GM19452 (cell line): ENCODE measurements at regions not wholly inside any gene's neighbourhood (a gene's known extent, or its start where the extent isn't known, plus 50 kb on each side); places are given as distances from the start of the nearest gene placed in this dataset.
"Not testable (repeated sequence)": the region's sequence is repeated elsewhere in the genome, so short reads cannot be mapped to it uniquely, and the experiment has no call there.

Source experiments
- ATAC-seq: cut with Tn5 transposase; IDR thresholded peaks from one replicate; pipeline ENCODE4 v1.9.1; 2021; ENCODE audit not compliant: unreplicated experiment

DNA sequence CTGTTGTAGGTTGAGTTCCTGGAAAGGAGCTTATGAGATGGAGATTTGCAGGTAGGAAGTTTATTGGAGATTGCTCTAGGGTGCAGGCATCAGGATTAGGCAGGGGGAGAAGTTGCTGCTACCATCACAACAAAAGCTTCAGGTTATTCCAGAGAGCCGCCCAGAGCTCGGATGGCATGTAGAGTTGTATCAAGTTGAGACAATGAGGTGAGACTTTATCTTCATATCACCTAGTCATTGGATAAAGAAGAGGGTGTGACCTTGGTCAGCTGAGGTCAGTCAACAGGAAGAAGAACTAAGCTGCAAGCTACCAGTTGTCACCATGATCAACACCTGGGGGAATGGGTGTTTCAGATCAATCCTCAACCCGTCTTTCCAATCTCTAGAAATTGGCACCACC, 342.0 kb downstream of the RFC3 start:
- ATAC-seq: no peak

- ATAC-seq: no peak
Observed at GRCh38 chr13:34161931-34162543, 344.1 kb downstream of the RFC3 start.

DNA sequence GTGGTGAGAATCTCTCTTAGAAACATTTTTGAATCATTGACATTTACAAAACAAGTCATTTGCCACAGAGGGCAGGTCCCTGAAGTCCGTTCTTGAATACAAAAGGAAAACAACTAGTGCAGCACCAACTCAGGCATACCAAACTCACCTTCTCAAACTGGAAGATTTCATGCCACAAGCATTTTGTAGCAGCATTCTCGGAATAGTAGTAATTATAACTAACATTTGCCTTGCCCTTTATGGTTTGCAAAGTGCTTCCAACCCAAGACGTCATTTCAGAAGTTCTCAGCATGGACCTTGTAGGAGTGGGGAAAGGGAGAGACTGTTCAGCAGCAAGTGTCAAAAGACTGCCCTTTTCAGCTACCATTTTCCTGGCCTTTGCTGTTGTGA, 344.6 kb downstream of the RFC3 start:
- ATAC-seq: no peak

GRCh38 chr13:34164582-34164981, 346.6 kb downstream of the RFC3 start:
- ATAC-seq: no peak

- no peak for ATAC-seq
Observed at GRCh38 chr13:34165158-34165557, 347.2 kb downstream of the RFC3 start.

- no peak for ATAC-seq
Observed at GRCh38 chr13:34166406-34166805, 348.5 kb downstream of the RFC3 start.

DNA sequence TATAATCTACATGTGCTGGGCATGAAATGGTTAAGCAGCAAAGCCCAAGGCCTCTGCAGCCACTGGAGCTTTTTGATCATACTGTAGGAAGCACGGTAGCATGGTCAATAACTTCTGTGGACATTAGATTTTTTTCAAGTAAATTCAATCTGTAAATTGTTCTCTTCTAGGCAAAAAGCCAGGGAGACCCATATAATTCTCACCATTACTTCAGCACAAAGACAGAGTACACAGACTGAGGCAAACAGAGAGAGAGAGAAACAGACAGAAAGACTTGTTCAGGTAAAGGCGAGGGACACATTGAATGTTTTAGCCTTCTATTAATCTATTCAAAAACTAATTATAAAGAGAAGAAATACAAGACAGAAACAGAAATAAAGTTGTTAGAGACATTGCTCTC, 349.4 kb downstream of the RFC3 start:
- ATAC-seq: no peak

GRCh38 chr13:34172048-34172447, 354.1 kb downstream of the RFC3 start:
- no peak for ATAC-seq

- ATAC-seq: no peak
Observed at GRCh38 chr13:34174671-34175145, 356.8 kb downstream of the RFC3 start.

DNA sequence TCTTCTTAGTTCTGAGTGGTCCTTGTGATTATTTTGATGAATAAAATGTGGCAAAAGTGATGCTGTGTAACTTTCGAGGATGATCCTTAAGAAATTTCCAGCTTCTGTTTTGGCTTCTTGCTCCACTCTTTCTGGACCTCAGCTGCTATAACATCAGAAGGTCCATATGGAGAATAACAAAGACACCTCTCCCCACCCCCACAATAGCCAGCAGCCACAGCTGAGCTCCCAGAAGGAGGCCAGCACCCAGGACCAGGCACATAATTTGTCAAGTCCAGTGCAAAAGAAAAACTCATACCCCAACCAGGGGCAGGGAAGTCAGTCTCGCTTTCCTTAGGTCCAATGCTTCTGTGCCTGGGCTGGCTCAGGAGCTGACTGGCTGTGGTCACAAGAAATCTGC, 357.6 kb downstream of the RFC3 start:
- ATAC-seq: no peak

- no peak for ATAC-seq
Observed at GRCh38 chr13:34176633-34177032, 358.7 kb downstream of the RFC3 start.

DNA sequence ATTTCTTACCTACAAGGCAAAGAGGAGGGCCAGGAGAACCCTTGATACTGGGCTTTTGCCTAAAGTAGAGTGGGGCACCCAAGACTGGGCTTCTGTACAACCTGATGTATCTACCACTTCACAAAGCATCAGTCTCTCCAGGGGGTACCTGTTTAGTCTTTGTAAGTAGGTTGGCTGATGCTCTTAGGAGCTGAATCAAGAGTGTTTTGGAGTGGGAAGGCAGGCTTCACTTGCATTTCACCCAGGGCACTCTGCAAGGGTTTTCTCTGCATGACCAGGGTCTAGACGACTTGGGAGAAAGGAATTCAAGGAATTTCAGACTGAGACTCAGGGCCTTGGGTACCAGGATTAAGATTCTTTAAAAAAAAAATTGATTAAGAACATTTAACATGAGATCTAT, 361.5 kb downstream of the RFC3 start:
- ATAC-seq: no peak

- ATAC-seq: no peak
Observed at GRCh38 chr13:34179927-34180326, 362.0 kb downstream of the RFC3 start.

DNA sequence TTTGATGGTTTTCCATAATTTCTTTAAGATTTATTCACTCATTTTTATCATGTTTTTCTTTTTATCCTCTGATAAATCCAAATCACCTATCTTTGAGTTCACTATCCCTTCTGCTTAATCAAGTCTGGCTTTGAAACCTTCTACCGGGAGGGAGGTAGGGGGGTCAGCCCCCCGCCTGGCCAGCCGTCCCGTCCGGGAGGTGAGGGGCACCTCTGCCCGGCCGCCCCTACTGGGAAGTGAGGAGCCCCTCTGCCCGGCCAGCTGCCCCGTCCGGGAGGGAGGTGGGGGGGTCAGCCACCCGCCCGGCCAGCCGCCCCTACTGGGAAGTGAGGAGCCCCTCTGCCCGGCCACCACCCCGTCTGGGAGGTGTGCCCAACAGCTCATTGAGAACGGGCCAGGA, 363.3 kb downstream of the RFC3 start:
- ATAC-seq: not testable (repeated sequence)

DNA sequence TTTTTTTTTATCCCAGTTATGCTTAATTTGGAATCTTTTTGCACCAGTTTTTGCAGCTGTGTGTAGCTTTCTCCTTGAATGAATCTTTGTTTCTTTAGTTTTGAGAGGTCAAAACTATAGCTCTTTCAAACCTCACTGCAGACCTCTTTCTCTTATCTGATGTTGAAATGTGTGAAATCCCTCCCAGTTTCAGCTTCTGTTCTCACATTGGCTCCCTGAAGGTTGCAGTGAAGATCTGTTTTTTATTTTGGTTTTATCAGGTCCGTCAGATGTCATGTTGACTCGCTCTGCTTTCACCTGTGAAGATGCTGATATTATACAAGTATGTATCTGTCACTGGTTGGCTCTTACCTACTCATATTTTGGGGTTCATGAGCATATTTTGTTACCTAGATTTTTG, 372.0 kb downstream of the RFC3 start:
- no peak for ATAC-seq

- no peak for ATAC-seq
Observed at GRCh38 chr13:34201050-34201913, 383.3 kb downstream of the RFC3 start.

DNA sequence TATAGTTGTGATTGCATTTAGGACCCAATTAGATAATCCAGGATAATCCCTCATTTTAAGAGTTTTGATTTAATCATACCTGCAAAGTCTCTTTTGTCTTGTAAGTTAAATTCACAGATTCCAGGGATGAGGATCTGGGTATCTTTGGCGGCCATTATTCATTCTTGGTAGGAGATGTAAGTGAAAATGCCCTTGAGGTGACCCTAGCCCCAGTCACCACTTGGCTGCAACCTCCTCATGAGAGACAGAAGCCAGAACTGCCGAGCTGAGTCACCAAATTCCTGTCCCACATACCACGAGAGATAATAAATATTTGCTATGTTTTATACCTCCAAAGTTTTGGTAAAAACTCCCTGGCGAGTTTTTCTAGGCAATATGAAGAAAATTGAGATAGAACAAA, 389.4 kb downstream of the RFC3 start:
- ATAC-seq: no peak

GRCh38 chr13:34207872-34208271, 389.9 kb downstream of the RFC3 start:
- no peak for ATAC-seq

GRCh38 chr13:34208336-34208735, 390.4 kb downstream of the RFC3 start:
- no peak for ATAC-seq

DNA sequence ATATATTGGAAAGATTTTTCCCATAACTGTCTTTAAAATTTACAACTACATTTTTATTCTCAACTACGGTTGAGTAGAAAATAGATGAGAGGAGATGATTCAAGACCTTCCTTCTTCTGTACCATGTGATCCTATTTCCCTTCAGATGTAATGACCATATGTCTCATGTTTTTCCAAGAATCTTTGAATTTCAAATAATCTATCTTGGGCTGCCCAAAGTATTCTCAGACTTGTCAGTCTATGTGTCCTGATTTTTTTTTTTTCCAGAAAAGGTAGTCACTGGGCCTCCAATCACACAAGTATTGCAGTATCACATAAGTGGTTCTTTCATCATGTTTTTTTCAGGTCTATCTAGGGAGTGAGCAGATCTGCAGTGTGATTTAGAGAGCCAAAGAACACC, 392.4 kb downstream of the RFC3 start:
- ATAC-seq: no peak

- ATAC-seq: no peak
Observed at GRCh38 chr13:34214686-34215085, 396.7 kb downstream of the RFC3 start.

DNA sequence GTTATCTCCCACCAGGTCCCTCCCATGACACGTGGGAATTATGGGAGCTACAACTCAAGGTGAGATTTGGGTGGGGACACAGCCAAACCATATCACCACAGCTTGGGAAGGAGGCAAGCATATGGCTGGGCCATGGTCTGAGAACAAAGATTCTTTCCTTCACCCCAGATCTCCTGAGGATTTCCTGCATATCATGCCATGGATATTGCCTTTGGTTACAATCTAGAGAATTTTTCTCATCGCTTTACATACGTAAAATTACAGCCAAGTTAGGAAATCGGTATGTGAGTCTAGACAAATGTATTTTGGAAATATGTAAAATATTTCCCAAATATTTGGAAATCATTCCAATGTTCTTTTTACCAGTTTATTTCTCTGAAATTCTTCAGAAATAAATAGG, 398.3 kb downstream of the RFC3 start:
- no peak for ATAC-seq
